ENCODE measurements at regions not wholly inside any gene's neighbourhood (a gene's known extent, or its start where the extent isn't known, plus 50 kb on each side); places are given as distances from the start of the nearest gene placed in this dataset.
"Not testable (repeated sequence)": the region's sequence is repeated elsewhere in the genome, so short reads cannot be mapped to it uniquely, and the experiment has no call there.

DNA sequence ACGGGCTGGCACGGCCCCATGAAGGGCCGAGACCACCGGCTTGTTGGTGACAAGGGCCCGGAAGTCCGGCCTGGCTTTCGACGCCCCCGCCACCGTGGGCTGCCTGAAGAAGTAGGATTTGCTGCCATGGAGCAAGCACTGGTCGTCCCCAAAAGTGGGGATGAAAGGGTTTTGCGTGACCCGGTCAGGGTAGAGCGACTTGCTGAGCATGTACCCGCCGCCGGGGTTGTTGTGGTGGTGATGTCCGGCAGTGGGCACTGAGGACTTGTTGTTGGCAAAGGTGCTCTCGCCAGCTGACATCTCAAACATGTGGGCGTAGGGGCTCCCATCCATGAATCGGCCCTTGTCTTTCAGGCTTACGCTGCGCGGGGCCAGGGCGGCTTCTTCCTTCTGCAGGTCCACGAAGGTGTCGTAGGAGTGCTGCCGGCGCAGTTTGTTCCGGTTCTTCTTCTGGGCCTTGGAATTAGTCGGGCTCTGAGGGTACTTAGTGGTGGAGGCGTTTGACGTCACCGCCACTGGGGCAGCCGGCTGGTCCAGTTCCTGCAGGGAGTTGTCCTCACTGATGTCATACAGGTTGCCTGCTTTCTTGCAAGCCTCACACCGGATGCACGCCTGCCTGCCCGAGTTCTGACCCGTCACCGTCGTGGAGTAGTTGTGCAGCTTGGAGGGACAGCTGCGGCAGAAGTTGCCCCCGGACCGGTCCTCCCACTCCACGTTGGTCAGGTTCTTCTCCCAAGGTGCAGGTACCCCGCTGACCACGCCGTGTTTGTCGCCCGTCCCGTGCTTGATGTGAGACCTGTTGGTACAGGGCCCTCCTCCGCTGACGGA is 366.6 kb downstream of the EMP1 start:
- DNase-seq (ENCODE audit: low read depth): no peak

DNA sequence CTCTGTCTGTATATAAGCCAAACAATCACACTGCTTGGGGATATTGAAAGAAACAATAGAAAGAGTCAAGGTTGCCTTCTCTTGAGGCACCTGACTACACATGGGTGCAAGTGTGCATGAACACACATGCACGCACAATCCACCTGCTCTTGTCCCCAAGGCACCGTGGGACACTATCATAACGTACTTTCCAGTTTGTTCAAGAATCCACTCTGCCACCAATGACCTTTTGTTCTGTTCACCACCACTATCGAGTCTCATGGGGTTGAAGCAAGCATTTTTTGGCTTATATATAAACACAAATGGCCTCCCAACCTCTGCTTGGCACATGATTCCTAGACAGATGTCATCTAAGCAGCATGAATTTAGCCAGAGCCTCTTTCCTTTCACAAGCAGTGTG is 365.4 kb downstream of the EMP1 start:
- no peak for DNase-seq (ENCODE audit: low read depth)

DNA sequence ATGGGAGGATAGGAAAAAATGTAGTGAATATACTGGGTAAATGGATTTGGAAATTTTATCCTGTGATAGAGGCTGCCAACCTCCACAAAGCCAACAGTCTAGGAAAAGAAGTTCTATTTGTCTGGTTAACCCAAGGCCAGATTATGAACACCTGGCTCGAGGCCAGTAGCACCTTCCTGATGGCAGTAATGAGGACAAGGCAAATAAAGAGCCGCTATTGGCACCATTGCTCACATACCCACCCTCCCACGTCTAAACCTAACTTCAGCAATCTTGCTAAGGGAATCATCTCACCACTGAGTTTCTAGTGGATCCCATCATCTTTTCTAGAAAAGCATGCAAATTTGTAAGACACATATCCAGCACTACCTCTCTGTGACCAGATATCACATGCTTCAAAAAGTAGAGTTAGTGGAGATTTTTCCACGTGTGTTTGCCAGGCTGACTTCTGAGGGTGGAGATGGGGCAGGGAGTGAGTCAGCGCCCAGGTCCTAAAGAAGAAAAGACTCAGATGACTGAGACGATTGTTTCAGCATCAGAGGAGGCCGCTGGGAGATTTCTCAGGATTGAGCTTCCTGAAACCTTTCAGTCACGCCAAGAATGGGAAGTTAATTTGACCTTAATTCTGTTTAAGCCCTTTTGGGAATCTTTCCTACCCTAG is 362.9 kb downstream of the EMP1 start:
- DNase-seq (ENCODE audit: low read depth): no peak

DNA sequence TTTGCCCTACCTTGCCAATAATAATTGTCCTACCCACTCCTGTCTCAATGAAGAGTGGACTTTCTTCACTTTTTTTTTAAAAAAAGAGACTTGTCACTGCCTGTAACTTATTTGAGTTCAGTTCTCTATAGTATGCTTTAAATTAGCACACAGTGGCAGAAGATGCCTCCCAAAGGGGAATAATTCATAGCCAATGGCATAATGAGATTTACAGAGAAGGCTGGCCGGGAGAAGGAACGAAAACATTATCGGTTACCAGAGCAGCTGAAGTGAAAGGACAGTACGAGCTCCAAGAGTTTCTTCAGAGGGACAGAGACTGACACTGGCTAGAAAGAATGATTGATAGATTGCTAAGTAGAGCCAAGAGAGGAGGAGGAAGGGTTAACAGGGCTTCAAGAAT is 356.3 kb downstream of the EMP1 start:
- no peak for DNase-seq (ENCODE audit: low read depth)

DNA sequence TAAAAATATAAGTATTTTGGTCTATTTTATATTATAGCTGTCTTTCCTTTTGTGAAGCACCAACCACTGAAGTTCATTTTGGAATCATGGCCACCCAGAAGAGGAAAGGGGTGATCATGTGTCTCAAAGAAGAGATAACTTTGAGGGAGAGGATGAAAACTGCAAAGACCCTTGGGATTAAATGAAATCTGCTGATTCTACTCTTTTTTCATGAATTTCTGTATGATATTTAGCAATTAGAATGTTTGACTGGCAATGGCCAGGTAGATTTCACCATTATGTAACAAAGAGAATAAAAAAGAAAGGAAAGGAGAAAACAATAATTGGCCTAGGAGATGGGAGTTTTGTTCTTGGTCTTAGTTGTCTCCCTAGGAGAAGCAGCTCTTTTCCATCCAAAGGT is 350.8 kb downstream of the EMP1 start:
- no peak for DNase-seq (ENCODE audit: low read depth)

DNA sequence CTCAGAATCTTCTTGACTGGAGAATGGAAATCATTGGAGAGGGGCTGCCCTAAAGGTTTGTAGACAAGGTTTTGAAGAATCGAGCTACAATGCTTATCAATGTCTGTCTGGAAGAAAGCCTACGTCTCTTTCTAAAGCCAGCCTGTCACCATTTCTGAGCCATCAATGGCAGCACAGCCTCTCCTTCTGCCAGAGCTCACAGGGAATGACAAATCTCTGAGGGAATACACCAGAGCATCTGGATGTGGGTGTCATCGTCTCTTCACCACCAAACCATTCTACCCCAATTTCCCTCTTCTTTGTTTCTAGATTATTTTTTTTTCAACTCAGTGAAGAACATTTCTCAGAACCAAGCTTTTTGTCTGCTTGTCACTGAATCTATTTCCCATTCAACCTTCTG is 349.7 kb downstream of the EMP1 start:
- no peak for DNase-seq (ENCODE audit: low read depth)

DNA sequence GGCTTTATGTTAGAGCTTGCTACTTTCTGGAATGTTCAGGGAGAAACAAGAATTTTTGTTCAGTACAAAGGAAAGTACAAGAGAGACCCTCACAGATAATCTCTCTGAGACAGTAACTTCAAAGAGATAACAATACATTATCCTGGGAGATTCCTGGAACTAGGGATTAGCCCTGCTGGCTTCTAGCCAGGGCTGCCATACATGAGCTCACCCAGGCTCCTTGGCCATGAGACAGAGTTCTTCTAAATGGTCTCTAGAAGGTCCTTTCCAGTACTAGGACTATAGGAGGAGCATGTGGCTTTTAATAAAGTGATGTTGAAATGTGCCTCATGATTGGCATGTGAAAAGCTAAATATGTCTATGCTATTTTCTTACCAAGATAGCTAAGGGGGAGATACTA is 342.5 kb downstream of the EMP1 start:
- no peak for DNase-seq (ENCODE audit: low read depth)

DNA sequence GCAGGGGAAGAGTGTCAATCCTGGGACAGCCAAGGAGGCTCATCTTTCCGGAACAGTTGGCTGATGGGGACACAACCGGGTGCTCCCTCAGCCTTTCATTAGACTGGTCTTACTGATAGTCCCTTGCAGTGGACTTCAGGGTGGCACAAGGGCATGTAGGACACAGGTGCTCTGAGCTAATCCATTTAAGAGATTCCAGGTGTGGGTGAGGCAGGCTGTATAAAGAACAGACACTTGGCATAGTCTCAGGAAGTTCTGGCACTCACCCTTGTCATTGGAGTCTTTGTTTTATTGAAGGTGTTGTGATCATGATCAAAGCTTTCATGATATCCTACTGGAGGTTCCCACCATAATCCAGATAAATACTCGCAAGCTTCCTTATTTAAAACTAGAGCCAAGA is 341.6 kb downstream of the EMP1 start:
- DNase-seq (ENCODE audit: low read depth): no peak

DNA sequence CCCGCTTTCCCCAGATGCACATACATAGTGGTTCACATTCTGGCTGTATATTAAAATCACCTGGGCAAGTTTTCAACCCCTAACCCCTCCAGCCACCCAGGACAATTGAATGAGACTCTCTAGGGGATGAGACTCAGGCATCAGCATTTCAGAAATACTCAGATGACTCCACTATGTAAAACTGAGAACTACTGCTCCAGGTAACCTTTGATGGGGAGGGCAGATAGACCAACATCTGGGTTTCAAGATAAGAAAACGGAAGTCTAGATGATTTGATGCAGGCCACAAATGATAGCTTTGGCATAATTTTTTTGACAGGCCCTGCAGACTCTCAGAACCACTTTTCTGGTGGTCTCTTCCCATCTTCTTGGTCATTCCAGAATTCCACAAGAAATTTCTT is 341.1 kb downstream of the EMP1 start:
- no peak for DNase-seq (ENCODE audit: low read depth)

DNA sequence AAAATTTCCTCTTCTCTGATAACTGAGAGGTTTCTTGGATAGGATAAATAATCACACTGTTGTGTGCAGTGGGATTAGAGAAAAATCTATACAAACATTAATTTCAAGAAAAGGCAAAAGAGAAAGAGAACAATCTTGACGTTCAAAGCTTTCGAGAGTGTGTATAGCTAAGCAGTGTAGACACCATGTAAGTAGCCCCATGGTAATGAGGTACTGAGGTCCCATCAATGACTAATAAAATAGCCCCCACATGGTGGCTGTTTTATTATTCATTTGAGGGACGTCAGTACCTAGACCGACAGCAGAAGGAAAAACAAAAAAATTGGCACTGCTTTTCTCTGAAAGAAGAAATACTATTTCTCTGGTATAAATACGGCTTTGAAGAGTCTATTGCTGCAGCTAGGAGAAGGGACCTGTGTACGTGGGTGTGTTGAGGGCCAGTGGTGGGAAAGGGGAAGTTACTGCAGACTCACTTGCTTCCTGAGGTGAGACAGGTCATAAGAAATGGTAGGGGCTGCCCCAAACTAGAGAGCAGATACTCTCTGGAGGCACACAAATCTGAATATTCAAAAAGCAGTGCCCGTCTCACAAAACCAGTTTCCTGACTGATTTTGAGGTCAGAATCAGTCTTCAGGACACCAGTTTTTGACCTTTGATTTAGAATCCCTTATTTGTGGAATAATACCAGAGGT is 339.8 kb downstream of the EMP1 start:
- DNase-seq (ENCODE audit: low read depth): no peak

DNA sequence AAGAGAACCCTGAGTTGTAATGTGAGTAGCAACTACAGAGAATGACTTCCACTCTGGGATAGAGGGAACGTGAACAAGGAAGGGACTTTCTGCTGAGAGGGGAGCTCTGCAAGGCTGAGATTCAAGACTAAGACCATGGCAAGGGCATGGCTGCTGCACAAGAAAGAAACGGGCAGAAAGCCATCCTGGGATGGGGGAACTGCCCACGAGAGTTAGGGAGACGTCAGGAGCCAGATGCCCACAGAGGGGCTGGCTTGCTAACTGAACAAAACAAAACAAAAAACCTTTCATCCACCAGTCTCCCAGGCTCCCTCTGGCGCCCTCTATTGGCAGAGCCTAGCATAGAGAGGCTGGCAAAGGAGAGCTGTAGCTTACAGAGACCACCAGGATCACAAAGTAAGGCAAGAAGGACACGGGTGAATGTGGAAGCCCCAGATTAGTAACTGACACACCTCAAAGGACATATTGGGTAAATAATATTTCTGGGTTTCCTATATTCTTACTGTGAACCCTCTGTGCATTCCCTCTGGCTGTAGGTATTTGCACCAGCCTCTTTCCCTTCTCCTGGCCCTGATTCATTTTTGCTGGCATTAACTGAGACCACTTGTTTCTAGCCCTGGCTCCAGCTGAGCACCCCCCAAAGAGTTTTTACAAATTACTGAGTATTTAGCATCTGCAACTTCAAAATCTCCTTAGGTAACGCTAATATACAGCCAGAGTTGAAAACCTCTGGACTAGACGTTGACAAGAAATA is 338.3 kb downstream of the EMP1 start:
- DNase-seq (ENCODE audit: low read depth): peak; percentile 33

DNA sequence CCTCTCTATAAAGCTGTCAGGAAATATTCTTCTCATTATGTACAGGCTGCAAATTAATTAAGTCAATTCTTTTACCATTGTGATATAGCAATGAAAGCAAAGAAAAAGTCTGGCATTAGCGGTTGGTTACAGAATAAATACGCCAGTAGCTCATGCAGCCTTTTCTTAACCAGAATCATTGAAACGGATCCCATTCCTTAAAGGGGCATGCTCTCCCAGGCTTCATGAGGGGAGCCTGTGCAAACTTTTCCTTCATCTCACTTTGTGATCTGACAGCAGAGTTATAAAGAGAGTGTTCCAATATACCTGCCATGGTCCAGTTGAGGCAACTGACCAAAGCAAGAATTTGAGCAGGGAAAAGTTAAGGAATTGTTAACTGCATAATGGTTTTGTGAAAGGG is 337.7 kb downstream of the EMP1 start:
- no peak for DNase-seq (ENCODE audit: low read depth)

DNA sequence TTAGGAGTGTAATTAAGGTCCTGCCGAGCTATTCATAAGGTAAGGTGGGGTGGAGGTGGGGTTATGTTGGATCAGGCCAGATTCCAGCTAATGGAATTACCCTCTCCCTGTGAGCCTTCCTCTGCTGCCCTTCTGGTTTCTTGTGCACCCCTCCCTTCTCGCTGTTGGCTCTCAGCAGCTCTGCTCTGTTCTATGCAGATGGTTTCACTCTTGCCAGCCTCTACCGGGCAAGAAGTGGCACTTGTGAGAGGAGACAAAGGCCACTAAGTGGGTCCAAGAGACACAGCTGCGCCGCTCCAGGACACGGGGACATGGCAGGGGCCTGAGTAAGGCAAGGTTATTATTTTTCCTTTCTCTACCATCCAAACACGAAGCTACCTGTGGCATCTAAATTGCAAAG is 334.4 kb downstream of the EMP1 start:
- DNase-seq (ENCODE audit: low read depth): no peak

DNA sequence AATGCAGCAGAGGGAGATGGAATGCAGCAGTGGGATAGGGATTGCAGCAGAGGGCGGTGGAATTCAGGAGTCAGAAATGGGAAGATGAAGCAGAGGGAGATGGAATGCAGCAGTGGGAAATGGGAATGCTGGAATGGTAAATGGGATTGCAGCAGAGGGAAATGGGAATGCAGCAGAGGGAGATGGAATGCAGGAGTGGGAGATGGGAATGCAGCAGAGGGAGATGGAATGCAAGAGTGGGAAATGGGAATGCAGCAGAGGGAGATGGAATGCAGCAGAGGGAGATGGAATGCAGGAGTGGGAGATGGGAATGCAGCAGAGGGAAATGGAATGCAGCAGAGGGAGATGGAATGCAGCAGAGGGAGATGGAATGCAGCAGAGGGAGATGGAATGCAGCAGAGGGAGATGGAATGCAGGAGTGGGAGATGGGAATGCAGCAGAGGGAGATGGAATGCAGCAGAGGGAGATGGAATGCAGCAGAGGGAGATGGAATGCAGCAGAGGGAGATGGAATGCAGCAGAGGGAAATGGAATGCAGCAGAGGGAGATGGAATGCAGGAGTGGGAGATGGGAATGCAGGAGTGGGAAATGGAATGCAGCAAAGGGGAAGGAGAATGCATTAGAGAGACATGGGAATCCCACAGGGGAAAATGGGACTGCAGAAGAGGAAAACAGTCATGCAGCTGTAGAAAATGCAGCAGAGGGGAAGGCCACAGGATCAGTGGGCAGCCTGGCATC is 329.8 kb downstream of the EMP1 start:
- not testable (repeated sequence) for DNase-seq (ENCODE audit: low read depth)

DNA sequence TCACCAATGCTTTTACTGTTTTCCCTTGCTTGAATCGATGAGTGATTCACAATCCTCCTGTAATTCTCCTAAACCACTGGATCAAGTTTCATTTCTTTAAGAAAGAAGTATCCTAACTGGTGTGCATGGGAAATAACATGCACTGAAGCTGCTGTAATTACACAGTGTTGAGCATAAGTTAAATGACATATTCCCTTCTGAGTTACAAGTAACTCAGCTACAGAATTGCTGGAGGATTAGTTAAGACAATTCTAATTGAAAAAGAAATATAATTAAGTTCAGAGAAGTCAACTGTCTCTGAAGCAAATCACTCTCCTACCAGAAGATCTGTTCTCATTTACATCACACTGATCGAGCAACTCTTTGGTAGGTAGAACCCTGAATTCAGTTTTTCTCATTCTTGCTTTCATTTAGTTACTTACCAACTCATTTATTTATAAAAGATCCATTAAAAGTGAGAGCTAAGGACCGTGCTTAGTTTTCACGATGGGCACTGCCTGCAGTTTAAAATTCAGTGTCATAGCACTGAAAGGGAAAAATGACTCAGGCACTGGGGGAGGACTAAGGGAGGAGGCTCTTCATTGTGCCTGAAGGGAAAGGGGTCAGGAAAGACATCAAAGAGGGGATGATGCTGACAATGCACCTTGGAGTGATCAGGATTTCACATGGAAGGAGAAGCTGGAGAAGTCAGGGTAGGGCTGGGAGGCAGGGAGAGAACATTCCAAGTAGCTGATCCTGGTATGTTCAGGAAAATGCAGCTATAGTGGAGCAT is 327.2 kb downstream of the EMP1 start:
- no peak for DNase-seq (ENCODE audit: low read depth)

DNA sequence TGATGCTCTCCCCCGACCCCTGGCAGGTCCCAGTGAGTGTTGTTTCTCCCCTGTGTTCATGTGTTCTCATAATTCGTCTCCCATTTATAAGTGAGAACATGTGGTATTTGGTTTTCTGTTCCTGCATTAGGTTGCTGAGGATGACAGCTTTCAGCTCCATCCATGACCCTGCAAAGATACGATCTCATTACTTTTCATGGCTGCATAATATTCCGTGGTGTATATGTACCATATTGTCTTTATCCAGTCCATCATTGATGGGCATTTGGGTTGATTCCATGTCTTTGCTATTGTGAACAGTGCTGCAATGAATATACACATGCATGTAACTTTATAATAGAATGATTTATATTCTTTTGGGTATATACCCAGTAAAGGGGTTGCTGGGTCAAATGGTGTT is 321.5 kb downstream of the EMP1 start:
- not testable (repeated sequence) for DNase-seq (ENCODE audit: low read depth)

DNA sequence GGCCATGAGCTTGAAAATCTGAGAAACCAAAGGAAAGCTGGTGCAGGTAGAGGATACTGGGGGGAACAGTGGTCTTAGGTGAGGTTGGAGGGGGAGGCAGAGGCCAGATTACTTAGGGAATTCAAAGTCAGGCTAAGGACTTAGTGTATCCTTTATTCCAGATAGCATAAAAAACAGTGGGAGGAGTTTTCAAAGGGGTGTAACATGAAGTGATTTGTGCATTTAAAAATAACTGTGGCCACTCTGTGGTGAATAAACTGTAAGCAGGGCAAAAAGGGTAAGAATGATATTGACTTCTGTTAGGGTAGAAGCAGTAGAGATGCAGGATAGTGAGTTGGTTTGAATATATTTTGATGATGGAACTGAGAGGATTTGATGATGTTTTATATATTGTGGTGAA is 313.2 kb downstream of the EMP1 start:
- no peak for DNase-seq (ENCODE audit: low read depth)

DNA sequence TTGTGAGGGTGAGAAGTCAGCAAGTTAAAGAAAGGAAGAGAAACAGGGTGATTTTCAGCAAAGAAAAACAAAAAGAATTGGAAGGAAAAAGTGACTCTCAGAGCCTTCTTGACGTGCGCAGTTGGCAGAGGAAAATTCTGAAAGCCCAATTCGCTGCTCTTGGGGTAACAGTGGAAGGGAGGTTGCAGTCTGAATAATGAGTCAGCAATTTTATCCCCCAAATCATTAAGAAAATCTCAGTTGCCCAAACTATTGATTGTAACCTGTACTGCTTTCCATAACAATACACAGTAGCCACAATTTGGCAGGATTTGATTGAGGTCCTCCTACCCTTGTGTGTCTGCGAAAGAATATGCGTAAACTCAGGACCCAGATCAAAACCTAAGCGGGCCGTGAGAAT is 309.1 kb downstream of the EMP1 start:
- no peak for DNase-seq (ENCODE audit: low read depth)

DNA sequence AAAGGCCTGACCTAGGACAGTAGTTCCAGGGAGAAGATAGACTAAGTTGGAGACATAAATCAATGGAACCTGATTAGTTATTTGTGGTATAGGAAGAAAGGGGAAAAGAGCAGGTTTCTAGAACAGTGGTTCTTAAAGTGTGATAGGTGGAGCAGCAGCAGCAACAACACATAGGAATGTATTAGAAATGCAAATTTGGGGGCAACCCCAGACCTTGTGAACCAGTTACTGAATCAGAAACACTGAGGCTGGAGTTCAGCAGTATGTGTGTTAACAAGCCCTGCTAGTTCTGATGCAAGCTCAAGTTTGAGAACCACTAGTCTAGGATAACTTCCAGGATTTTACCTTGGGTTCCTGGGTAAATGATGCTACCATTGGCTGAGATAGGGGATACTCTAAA is 308.7 kb downstream of the EMP1 start:
- DNase-seq (ENCODE audit: low read depth): no peak

DNA sequence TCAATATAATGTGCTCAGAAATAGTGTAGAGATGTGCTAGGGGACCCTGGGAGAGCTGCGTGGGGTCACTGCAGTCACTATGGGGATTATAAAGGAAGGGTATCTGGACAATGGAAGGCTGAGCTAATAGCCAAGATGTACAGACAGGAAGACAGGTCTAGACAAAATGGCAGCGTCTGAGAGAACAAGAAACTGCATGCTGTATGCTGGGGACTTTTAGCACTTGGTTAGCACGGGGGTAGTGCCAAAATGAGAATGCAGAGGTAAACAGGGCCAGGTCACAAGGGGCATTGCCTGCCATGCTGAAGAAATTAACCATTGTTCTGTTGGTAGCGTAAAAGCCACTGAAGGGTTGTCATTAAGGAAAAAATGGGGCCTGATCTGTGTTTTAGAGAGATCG is 308.2 kb downstream of the EMP1 start:
- no peak for DNase-seq (ENCODE audit: low read depth)

DNA sequence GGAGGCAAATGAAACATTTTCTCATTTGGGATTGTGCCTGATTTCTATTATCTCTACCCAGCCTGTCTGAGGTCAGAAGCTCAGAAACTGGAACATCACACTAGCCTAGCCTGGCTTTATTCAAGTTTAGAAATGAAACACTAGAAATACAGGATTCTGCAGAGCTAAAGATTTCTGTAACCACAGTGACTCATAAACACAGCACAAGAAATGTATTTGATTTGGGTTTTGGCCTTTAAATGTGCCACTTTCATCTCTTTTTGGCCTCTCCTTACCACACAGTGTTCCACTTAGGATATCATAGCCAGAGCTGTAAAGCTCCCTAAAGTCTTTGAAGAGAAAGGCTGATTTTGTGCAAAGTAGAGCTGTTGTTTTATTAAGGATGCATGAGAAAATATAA is 307.5 kb downstream of the EMP1 start:
- DNase-seq (ENCODE audit: low read depth): no peak

Data from M059J (cell line).